ENCODE measurements at regions not wholly inside any gene's neighbourhood (a gene's known extent, or its start where the extent isn't known, plus 50 kb on each side); places are given as distances from the start of the nearest gene placed in this dataset.

DNA sequence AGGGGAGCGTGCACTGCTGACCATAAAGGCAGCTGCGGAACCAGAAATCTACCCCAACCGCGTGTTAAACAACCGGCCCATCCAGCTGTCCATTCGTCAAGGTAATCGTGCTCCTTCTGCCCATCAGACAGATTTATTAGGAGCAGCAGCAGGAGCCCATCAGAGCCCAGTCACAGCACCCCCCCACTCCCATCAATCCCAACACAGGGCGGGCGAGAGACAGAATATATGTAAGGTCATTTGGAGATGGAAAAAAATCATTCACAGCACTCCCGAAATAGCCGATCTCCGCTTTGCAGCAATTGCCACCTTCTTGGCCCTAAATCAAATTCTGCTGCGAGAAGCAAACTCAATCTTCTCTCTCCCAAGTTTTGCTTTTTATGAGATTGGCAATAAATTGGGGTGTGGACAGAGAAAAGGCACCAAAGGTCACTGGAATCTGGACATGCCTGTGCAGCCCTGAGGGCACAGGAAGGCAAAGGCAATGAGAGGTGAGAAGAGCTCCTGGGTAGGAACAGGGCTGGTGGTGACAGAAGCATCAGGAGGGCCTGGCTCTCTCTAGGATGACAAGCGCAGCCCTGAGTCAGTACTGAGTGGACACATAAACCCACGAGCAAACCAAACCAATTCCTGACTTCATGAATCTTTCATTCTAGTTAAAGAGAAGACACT lies 145.0 kb upstream of the ZMIZ1 start:
- no peak for DNase-seq

DNA sequence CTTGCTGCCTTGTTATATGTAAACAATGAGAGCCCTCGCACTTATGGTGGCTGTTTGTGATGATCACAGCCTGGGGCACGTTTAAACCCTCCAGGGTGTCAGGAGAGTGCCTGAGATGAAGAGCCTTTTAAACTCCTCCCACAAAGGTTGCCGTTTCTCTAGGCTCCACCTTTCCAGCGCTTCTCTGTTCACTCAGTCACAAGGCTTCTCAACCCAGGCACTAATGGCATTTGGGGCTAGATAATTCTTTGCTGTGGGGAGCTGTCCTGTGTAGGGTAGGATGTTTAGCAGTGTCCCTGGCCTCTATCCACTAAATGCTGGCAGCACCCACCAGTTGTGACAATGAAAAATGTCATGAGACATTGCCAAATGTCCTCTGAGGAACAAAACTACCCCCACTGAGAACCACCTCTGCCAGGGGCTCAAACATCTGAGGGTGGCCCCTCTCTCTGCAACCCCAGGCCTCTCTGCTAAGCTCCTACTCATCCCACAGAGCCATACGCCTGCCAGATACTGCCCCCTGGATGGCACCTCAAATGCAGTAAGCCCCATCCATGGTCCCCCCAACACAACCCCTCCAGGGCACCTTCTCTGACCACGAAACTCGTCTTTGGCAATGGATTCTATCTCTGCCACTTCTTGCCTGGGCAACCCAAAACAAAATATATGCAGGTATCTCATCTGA lies 144.3 kb upstream of the ZMIZ1 start:
- no peak for DNase-seq

DNA sequence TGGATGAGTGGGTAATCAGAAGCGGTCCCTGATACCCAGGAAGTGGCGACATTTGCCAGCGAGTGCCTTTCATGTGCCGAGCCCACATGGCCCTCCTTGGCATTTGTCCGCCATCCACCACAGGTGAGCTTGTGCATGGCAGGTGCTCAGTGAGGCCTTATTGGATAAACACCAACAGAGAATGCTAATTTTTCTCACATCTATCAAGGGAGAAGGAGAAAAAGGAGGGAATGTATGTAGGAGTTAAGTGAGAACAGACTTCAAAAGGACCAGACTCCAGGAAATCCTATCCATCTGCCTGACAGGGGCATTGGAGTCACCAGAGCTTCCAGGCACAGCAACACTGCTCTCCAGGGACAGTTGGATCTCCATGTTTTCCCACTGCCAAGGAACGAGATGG lies 143.5 kb upstream of the ZMIZ1 start:
- DNase-seq, result no peak

GRCh38 chr10:78925800-78926319 lies 142.9 kb upstream of the ZMIZ1 start:
- DNase-seq, result no peak

- no peak for DNase-seq
Measured at GRCh38 chr10:78927257-78927995, 141.3 kb upstream of the ZMIZ1 start.

- DNase-seq, result no peak
Measured at GRCh38 chr10:78928330-78928729, 140.4 kb upstream of the ZMIZ1 start.

- DNase-seq, result no peak
Measured at GRCh38 chr10:78929541-78929940, 139.2 kb upstream of the ZMIZ1 start.

DNA sequence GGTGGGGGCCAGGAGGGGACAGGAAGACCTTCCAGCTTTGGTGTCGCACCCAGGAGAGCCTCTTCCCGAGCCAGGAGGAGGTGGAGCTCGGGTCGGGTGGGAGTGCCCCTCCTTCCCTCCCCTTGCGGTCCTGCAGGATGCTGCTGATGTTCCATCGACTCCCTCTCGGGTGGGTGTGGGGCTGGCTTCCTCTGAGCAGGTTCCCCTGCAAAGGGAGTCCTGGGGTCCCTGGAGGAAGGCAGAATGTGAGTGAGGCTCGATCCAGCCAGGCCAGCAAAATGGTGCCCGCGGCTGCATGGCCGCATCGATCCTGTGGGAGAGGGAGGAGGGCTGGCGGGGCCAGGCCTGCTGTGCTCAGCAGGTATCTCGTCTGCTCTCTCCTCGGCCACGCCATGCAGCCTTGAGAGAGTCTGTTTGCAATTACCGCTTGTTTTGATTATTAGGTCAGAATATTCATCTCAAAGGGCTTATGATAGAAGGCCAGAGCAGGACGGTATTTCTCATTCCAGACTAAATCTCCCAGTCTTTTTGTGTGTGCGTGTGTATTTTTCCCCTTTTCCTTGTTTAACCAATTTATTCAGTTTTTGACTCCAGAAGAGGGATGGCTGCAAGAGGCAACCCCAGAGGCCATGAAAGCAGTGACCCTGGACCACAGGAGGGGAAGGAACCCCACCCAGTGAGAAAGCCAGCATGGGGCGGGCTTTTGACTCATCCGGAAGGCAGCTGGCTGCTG lies 137.3 kb upstream of the ZMIZ1 start:
- DNase-seq, result no peak

DNA sequence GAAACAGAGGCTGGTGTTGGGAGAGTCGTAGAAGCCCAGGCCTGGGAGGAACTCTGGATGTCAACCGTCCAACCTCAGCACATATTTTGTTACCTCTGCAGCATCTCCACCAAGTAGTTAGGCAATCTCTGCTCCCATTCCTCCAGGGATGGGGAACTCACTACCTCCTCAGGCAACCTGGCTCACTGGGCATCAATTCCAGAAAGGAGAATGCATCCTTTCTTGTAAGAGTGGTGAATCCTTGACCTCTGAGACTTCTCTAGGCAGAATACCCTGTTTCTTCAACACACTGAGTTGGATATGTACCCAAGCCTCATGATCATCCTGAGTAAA lies 136.7 kb upstream of the ZMIZ1 start:
- no peak for DNase-seq

DNA sequence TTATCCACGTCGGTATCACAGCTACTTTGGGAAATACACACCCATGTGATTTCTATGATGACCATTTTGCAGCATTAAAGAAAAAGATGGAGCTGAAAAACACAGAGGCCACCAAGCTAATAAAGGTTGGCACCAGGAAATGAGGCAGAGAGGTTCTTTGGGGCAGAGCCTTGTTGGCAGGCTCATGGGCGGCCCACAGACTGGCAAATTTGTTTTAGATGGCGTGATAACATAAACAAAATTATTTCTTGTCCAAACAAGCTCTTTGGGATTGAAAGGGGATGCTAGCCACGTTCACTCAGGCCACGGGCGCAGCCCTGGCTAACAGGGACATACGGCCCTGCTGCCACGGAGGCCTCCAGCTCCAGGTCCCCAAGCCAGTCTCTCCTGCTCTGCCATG lies 135.9 kb upstream of the ZMIZ1 start:
- no peak for DNase-seq

- DNase-seq, result no peak
Measured at GRCh38 chr10:78933828-78934531, 134.8 kb upstream of the ZMIZ1 start.

DNA sequence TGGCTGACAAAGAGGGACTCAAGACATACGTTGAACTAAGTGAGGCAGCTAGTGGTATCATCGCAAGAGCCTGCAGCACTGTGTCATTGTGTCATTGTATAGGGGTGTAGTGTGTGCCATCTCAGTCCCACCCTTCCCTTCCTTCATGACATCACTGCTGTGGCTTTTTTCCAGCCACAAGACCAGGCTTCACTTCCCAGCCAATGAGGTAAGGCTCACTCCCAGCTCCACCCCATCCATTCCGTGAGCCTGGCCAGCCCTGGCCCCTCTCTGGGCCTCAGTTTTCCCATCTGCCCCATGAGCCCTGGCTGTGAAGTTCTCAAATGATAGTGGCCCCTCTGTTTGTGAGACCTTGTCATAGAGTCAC lies 134.3 kb upstream of the ZMIZ1 start:
- no peak for DNase-seq

GRCh38 chr10:78934994-78935602 lies 133.7 kb upstream of the ZMIZ1 start:
- no peak for DNase-seq

GRCh38 chr10:78935697-78936407 lies 132.9 kb upstream of the ZMIZ1 start:
- no peak for DNase-seq

DNA sequence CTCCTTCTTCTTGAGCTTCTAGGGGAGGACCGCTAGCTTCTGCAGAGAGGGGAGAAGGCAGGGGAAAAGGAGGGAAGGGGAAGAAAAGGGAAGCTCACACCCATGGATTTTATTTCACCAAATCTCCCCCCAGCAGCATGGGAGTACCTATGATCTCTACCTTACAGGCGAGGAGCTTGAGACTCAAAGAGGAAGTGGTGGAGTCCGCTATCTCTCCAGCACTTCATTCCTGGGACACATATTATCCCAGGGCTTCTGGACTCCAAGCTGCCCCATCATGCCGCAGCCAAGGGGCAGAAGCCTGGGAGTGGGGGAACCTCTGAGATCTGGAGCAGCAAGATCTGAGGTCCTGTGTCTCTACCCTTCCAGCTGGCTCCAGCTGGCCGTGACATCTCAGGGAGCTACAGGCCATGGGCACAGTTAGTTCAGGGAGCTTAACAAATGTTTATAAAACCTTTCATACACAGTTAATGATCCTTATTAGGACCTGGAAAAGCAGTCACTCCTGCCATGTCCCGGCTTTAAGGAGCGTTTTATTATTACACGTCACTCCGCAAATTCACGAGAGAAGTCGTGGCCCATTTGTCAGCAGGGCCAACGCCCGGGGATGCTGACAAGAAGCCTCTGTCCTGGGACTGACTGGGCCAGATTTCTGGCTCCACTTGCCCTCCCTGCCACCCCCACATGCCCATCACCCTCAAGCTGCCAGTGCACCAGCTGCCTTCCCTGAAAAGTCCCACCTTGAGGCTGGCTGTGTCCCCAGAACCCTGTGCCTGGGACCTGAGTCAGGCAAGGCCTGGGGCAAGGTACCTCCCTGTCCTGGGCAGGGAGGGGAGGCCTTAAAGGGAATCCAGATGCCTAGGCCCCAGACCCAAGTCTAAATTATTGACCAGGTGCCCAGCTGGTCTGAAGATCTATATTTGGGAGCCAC lies 132.1 kb upstream of the ZMIZ1 start:
- no peak for DNase-seq

DNA sequence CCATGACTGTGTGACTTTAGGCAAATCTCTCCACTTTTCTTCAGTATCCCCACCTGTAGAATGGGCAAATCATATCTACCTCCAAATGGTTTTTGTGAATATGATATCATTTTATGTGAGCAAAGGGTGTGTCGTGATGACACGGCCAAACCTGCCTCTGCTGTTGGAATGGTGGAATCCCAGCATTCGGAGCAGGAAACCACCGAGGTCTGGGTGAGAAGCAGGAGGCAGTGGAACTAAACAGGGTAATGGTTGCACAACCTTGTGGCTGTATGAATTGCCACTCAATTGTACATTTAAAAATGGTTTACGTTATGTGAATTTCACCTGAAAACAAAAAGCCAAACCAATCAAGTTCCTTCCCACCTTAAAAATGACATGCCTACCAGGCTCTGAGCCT lies 131.4 kb upstream of the ZMIZ1 start:
- no peak for DNase-seq

DNA sequence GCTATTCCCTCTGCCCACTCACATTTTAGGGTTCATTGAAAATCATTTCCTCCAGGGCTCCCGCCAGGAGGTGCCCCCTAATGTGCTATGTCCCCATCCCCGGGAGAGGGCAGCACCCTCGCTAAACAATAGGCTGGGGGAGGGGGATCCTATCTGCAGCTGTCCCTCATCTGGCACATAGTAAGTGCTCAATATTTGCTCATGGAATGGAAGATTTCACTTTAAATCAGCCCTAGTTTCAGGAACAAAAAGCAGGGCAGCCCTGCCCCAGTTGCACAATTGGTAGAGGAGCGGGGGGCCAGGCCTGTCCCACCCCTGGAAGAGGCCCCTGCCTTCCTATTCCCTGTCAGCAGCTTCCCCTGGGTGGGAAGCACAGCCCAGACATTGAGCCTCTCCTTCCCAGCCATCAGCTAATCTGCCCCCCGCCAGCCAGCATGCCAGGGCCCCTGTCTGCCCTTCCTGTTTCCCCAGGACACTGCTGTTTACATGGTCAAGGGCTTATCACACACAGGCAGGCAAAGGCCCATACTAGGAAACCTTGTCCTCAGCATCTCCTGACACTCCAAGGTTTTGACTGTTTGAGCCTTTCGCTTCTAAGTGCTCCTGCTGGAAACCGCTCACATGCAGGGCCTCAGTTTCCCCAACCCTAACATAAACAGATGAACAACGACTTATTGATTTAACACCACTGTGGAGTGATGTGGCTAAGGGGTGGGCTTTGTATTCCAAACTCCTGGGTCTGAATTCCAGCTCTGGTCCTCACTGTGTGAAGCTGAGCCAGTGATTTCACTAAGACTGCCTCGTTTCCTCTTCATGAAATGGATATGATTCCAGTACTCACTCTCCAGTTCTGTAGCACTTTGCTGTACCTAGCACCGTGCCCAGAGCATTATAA lies 130.7 kb upstream of the ZMIZ1 start:
- DNase-seq, result no peak

DNA sequence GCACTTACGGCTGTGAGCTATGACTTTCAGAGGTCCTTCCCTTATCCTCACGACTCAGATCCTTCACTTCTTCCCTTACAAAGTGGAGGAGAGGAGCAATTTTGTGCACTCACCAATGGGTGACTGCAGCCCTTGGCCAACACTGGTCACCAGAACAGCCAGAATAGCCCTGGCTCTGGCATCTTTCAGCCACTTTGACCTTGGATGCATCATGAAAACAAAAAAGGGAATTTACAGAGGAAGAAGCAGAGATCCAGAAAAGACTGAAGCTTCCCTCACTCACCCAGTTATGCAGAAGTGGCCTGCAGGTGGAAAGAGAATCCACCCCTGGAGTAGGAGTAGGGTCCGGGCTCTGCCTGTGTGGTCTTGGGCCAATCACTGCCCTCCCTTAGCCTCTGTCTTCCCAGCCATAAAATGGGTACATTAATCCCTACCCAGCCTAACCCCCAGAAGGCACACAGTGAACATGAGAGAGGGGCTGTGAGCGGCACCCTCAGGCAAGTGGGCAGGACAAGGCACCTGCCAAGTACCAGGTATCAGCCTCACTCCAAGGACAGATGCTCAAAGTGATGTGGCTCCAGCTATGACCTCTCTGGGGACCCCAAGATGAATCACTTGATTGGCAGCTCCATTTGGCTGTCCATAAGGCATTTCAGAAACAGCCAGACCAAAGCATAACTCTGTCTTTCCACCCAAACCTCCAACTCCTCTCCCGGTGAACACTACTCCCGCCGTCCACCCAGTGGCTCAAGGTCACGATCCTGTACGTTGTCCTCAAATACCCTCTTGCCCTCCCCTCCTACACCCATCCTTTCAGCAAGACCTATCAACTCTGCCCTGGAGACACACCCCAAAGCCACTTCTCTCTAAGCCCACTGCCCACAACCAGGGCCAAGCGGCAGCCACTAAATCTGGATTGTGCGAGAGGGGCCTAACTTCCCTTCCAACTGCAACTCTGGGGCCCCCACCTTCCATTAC lies 129.8 kb upstream of the ZMIZ1 start:
- no peak for DNase-seq

Data from activated naive CD4-positive, alpha-beta T cell treated with anti-CD3 and anti-CD28 coated beads, Interleukin-2, amount 50 U/mL, for 16 hours (primary cell).